Panc1 (cell line): ENCODE measurements at regions not wholly inside any gene's neighbourhood (a gene's known extent, or its start where the extent isn't known, plus 50 kb on each side); places are given as distances from the start of the nearest gene placed in this dataset.

Experiments
- ATAC-seq: fragments of 200-7000 bp; cut with Tn5 transposase; 2 replicates; pipeline ENCODE4 v1.9.1; 2020; ENCODE audit warnings: mild to moderate bottlenecking, moderate library complexity
- BruUV-seq: library from RNA; stranded (reverse); fragments of 400-500 nt; replicated peaks from 2 replicates; lab custom pipeline; 2021; lab: Mats Ljungman, UMichigan
- CTCF ChIA-PET: fragments of 300-600 bp; sonication (Branson Sonifier 250); formaldehyde crosslinking; loops from one replicate; lab custom pipeline; 2022; ENCODE audit warnings: antibody characterized with exemption; lab: Charles Lee
- POLR2A ChIA-PET: fragments of 300-600 bp; sonication (Branson Sonifier 250); formaldehyde crosslinking; loops from one replicate; lab custom pipeline; 2022; ENCODE audit warnings: antibody characterized with exemption; lab: Charles Lee
- DNase-seq: peaks from one replicate; pipeline ENCODE4 v3.0.0-alpha.2; 2010; ENCODE audit warnings: low read depth, low spot score
- H3K27ac ChIP-seq: 2 replicates; pipeline ENCODE4 v1.5.1; 2011; ENCODE audit warnings: mild to moderate bottlenecking, low read length, inconsistent platforms
- H3K27me3 ChIP-seq: fragments of 200-500 bp; sonication (Bioruptor generic); 2 replicates; pipeline ENCODE4 v1.6.0; 2014; ENCODE audit warnings: low read length, inconsistent platforms; ENCODE audit not compliant: control insufficient read depth, insufficient read depth
- H3K36me3 ChIP-seq: fragments of 200-500 bp; sonication (Bioruptor generic); 2 replicates; pipeline ENCODE4 v1.5.1; 2014; ENCODE audit warnings: inconsistent platforms, mild to moderate bottlenecking, low read length, moderate library complexity; ENCODE audit not compliant: control insufficient read depth, insufficient read depth
- H3K4me1 ChIP-seq: 2 replicates; pipeline ENCODE4 v1.5.1; 2011; ENCODE audit warnings: inconsistent platforms, mild to moderate bottlenecking, low read length, moderate library complexity; ENCODE audit not compliant: control insufficient read depth, insufficient read depth
- H3K4me3 ChIP-seq, 2 experiments: 2 replicates each; pipeline ENCODE4 v1.5.1; 2011 to 2012; ENCODE audit warnings: low read depth in 2 of 2, low read length in 2 of 2, mild to moderate bottlenecking in 2 of 2, inconsistent platforms in 1 of 2, moderate library complexity in 1 of 2
- H3K9me3 ChIP-seq: fragments of 200-500 bp; sonication (Bioruptor generic); 2 replicates; pipeline ENCODE4 v1.5.1; 2014; ENCODE audit warnings: low read depth, mild to moderate bottlenecking, inconsistent platforms, low read length, moderate library complexity; ENCODE audit not compliant: control insufficient read depth, insufficient read depth
- CTCF ChIP-seq: fragments of 450-650 bp; IDR thresholded peaks from 2 replicates; pipeline ENCODE4 v1.5.1; 2017; ENCODE audit warnings: mild to moderate bottlenecking
- POLR2AphosphoS5 ChIP-seq: IDR thresholded peaks from 2 replicates; pipeline ENCODE4 v1.6.1; 2012; ENCODE audit warnings: mild to moderate bottlenecking, low read depth, low read length, moderate library complexity
- REST ChIP-seq, 2 experiments: IDR thresholded peaks; 2 replicates each; pipeline ENCODE4 v1.6.1; 2011 to 2012; ENCODE audit warnings: low read depth in 2 of 2, control low read depth in 1 of 2, low read length in 1 of 2, mild to moderate bottlenecking in 1 of 2, moderate library complexity in 1 of 2; ENCODE audit not compliant: insufficient read depth in 1 of 2
- SIN3A ChIP-seq: IDR thresholded peaks from 2 replicates; pipeline ENCODE4 v1.6.1; 2012; ENCODE audit warnings: low read depth, mild to moderate bottlenecking, low read length, moderate library complexity, borderline replicate concordance; ENCODE audit not compliant: insufficient read depth
- TCF7L2 ChIP-seq: IDR thresholded peaks from 2 replicates; pipeline ENCODE4 v1.6.1; 2011; ENCODE audit warnings: mild to moderate bottlenecking, low read depth, low read length, inconsistent platforms
- in situ Hi-C: cut with HindIII; loops from 2 replicates; pipeline ENCODE4 v1.10.0; 2016; ENCODE audit warnings: low sequenced_read_pairs, low pct_unique_long_range_greater_than_20kb
- intact Hi-C: fragments of 100-400 bp; cut with micrococcal nuclease; formaldehyde crosslinking; loops from one replicate; pipeline ENCODE4 v1.10.0; 2022; ENCODE audit not compliant: unreplicated experiment

- Histone ChIP-seq H3K4me3 (no peak overlapping the region), H3K9me3 (no peaks in the 10 kb centered on the region), H3K27ac (no peak overlapping the region), H3K36me3 (no peaks in the 10 kb centered on the region), H3K27me3 (0 out of 2 replicates have a peak, but pooled peaks cover 2% of the 10 kb centered on the region), H3K4me1 (no peaks in the 10 kb centered on the region)
- POLR2A ChIA-PET, result no interaction called here
- no TSS peak for BruUV-seq
- CTCF ChIA-PET, result no interaction called here
- ATAC-seq, result no peak
- DNase-seq, result no peak
- intact Hi-C loops (no loop called here), in situ Hi-C loops (no loop called here)
- no peak for TF ChIP-seq TCF7L2
- TF ChIP-seq CTCF, result no peak
- no peak for TF ChIP-seq REST (IDR thresholded peaks at IDR 0.05; ENCODE audit: insufficient read depth in 1 of 2, low read depth in 2 of 2, low read length in 1 of 2)
- no peak for TF ChIP-seq POLR2AphosphoS5
- TF ChIP-seq SIN3A, result no peak
Observed at GRCh38 chr6:163738304-163738703, 323.8 kb downstream of the QKI start.

GRCh38 chr6:163735076-163735475, 320.6 kb downstream of the QKI start:
- POLR2A ChIA-PET, result no interaction called here
- CTCF ChIA-PET, result interaction anchor here (0.7 kb wide), 1 partner anchor 127 kb away, joined by 5 read pairs; no protein-coding TSS in a partner anchor
- 0 out of 2 replicates have a peak, but pooled peaks cover 2% of the 10 kb centered on the region for H3K27me3 ChIP-seq

More at GRCh38 chr6:163735076-163735475, 320.6 kb downstream of the QKI start:
- H3K27ac ChIP-seq, result no peak overlapping the region
- no peak for ATAC-seq
- intact Hi-C loops, result no loop called here
- no peaks in the 10 kb centered on the region for H3K4me1 ChIP-seq
- no peak overlapping the region for H3K4me3 ChIP-seq
- TF ChIP-seq CTCF (no peak), TCF7L2 (no peak), POLR2AphosphoS5 (no peak), REST (IDR thresholded peaks at IDR 0.05; ENCODE audit: insufficient read depth in 1 of 2, low read depth in 2 of 2, low read length in 1 of 2) (no peak), SIN3A (no peak)
- BruUV-seq, result no TSS peak
- no peaks in the 10 kb centered on the region for H3K36me3 ChIP-seq
- no peaks in the 10 kb centered on the region for H3K9me3 ChIP-seq
- in situ Hi-C loops, result no loop called here
- DNase-seq, result no peak
